ENCODE measurements at regions not wholly inside any gene's neighbourhood (a gene's known extent, or its start where the extent isn't known, plus 50 kb on each side); places are given as distances from the start of the nearest gene placed in this dataset.

DNA sequence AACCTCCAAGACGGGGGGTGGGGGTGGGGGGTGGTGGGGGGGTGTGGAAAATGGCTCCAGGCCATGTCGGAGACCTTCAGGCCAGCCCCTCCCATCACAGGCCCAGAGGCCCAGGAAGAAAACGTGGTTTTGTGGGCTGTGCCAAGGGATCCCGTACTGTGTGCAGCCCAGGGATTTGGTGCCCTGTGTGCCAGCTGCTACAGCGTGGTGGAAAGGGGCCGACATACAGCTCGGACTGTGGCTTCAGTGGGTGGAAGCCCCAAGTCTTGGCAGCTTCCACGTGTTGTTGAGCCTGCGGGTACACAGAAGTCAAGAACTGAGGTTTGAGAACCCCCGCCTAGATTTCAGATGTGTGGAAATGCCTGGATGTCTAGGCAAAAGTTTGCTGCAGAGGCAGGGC, 259.7 kb downstream of the HGF start:
- dilution Hi-C loops (cut with MboI; ENCODE audit: extremely low pct_ligation_motif_present, low sequenced_read_pairs): loop anchor here (25.0 kb wide), 1 partner anchor 252 kb away; the partner anchor contains the start of gene HGF
- H3K79me2 ChIP-seq (ENCODE audit: control insufficient read depth, insufficient read depth, low read length): no peaks in the 10 kb centered on the region
- no peak overlapping the region for H3K9ac ChIP-seq (replicated peaks; ENCODE audit: extremely low read depth, insufficient read depth, low read length)
- no peaks in the 10 kb centered on the region for H3K27me3 ChIP-seq (ENCODE audit: control insufficient read depth in 2 of 2, insufficient read depth in 2 of 2, low read length in 2 of 2)
- no peaks in the 10 kb centered on the region for H3K9me1 ChIP-seq (replicated peaks; ENCODE audit: control insufficient read depth, extremely low read depth, insufficient read depth, low read length)
- CTCF ChIA-PET: no interaction called here
- no peaks in the 10 kb centered on the region for H3K9me3 ChIP-seq (replicated peaks; ENCODE audit: control insufficient read depth, insufficient read depth, low read length)
- BruUV-seq (replicated peaks): no TSS peak
- no peaks in the 10 kb centered on the region for H3K4me1 ChIP-seq (ENCODE audit: control insufficient read depth, extremely low read depth, insufficient read depth, low read length)
- intact Hi-C loops (cut with micrococcal nuclease): loop anchor here (10.0 kb wide), 1 partner anchor 115 kb away; no protein-coding TSS in a partner anchor
- no peak overlapping the region for H3K4me2 ChIP-seq (ENCODE audit: insufficient read depth, low read length)
- H2AFZ ChIP-seq (ENCODE audit: low read depth, low read length): no peak overlapping the region
- H3K36me3 ChIP-seq (ENCODE audit: control insufficient read depth in 2 of 2, extremely low read depth in 1 of 2, insufficient read depth in 2 of 2, low read length in 2 of 2): no peaks in the 10 kb centered on the region
- no peak for FAIRE-seq
- DNase-seq (ENCODE audit: low read depth, low spot score): no peak
- no peak for TF ChIP-seq FOS (IDR thresholded peaks at IDR 0.05; ENCODE audit: borderline replicate concordance, insufficient read depth, low read length)
- TF ChIP-seq POLR2AphosphoS5 (IDR thresholded peaks at IDR 0.05; ENCODE audit: insufficient read depth, low read depth, low read length): no peak
- TF ChIP-seq, protein P1, sequence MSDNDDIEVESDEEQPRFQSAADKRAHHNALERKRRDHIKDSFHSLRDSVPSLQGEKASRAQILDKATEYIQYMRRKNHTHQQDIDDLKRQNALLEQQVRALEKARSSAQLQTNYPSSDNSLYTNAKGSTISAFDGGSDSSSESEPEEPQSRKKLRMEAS (IDR thresholded peaks at IDR 0.05; ENCODE audit: insufficient read depth, insufficient read length): no peak
- TF ChIP-seq GATA2 (IDR thresholded peaks at IDR 0.05; ENCODE audit: insufficient read depth, insufficient read length, low read depth, low read length): no peak
- no peak for TF ChIP-seq EZH2 (IDR thresholded peaks at IDR 0.05; ENCODE audit: borderline replicate concordance, low read depth, low read length, severe bottlenecking)
- no peak for TF ChIP-seq JUN (IDR thresholded peaks at IDR 0.05; ENCODE audit: borderline replicate concordance, insufficient read depth, insufficient read length, low read depth)
- no peak for TF ChIP-seq POLR2A (IDR thresholded peaks at IDR 0.05; ENCODE audit: low read depth, low read length)
- no peak for TF ChIP-seq MYC (IDR thresholded peaks at IDR 0.05; ENCODE audit: low read depth, low read length)
- TF ChIP-seq, protein P2, sequence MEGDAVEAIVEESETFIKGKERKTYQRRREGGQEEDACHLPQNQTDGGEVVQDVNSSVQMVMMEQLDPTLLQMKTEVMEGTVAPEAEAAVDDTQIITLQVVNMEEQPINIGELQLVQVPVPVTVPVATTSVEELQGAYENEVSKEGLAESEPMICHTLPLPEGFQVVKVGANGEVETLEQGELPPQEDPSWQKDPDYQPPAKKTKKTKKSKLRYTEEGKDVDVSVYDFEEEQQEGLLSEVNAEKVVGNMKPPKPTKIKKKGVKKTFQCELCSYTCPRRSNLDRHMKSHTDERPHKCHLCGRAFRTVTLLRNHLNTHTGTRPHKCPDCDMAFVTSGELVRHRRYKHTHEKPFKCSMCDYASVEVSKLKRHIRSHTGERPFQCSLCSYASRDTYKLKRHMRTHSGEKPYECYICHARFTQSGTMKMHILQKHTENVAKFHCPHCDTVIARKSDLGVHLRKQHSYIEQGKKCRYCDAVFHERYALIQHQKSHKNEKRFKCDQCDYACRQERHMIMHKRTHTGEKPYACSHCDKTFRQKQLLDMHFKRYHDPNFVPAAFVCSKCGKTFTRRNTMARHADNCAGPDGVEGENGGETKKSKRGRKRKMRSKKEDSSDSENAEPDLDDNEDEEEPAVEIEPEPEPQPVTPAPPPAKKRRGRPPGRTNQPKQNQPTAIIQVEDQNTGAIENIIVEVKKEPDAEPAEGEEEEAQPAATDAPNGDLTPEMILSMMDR (IDR thresholded peaks at IDR 0.05; ENCODE audit: extremely low read depth in 1 of 2, insufficient read depth in 1 of 2, low read depth in 1 of 2, low read length in 2 of 2): no peak
- H4K20me1 ChIP-seq (replicated peaks; ENCODE audit: control insufficient read depth, extremely low read depth, insufficient read depth, low read length): no peaks in the 10 kb centered on the region
- no peak overlapping the region for H3K27ac ChIP-seq (ENCODE audit: insufficient read depth, low read depth, low read length)
- POLR2A ChIA-PET: no interaction called here
- no peak overlapping the region for H3K4me3 ChIP-seq (replicated peaks in 1 of 3; ENCODE audit: insufficient read depth in 1 of 3, low read depth in 1 of 3, low read length in 3 of 3)
